ENCODE measurements at regions not wholly inside any gene's neighbourhood (a gene's known extent, or its start where the extent isn't known, plus 50 kb on each side); places are given as distances from the start of the nearest gene placed in this dataset.
A peak's percentile ranks its signal among the peaks of the same experiment; 100 is the strongest.

GRCh38 chr12:41932470-41932991 is 212.1 kb downstream of the GXYLT1 start:
- Histone ChIP-seq H3K4me2 (ENCODE audit: low read length) (peak overlapping the region; percentile 97), H3K27me3 (ENCODE audit: control insufficient read depth, insufficient read depth, low read length) (no peaks in the 10 kb centered on the region), H3K9me3 (replicated peaks; ENCODE audit: low read length) (no peaks in the 10 kb centered on the region), H3K4me3 (ENCODE audit: low read length) (peak overlapping the region; percentile 70), H3K36me3 (ENCODE audit: insufficient read depth, low read length) (no peaks in the 10 kb centered on the region), H3K9ac (ENCODE audit: low read depth, low read length) (peak overlapping the region; percentile 56), H3K4me1 (ENCODE audit: control insufficient read depth, insufficient read depth, low read length) (no peaks in the 10 kb centered on the region)

- Histone ChIP-seq H3K4me2 (ENCODE audit: low read length) (peak overlapping the region; percentile 16), H3K9ac (ENCODE audit: low read depth, low read length) (no peak overlapping the region), H3K9me3 (replicated peaks; ENCODE audit: low read length) (no peaks in the 10 kb centered on the region), H3K36me3 (ENCODE audit: insufficient read depth, low read length) (no peaks in the 10 kb centered on the region), H3K4me1 (ENCODE audit: control insufficient read depth, insufficient read depth, low read length) (no peaks in the 10 kb centered on the region), H3K4me3 (ENCODE audit: low read length) (no peak overlapping the region), H3K27me3 (ENCODE audit: control insufficient read depth, insufficient read depth, low read length) (no peaks in the 10 kb centered on the region)
These were observed 213.7 kb downstream of the GXYLT1 start for GRCh38 chr12:41930866-41931437.

- Histone ChIP-seq H3K4me3 (ENCODE audit: low read length) (no peak overlapping the region), H3K27me3 (ENCODE audit: control insufficient read depth, insufficient read depth, low read length) (no peaks in the 10 kb centered on the region), H3K9me3 (replicated peaks; ENCODE audit: low read length) (no peaks in the 10 kb centered on the region), H3K36me3 (ENCODE audit: insufficient read depth, low read length) (no peaks in the 10 kb centered on the region), H3K9ac (ENCODE audit: low read depth, low read length) (no peak overlapping the region), H3K4me2 (ENCODE audit: low read length) (no peak overlapping the region), H3K4me1 (ENCODE audit: control insufficient read depth, insufficient read depth, low read length) (no peaks in the 10 kb centered on the region)
These were observed 220.6 kb downstream of the GXYLT1 start for GRCh38 chr12:41924111-41924510.

- no peak overlapping the region for H3K9ac ChIP-seq (ENCODE audit: low read depth, low read length)
- no peak overlapping the region for H3K4me2 ChIP-seq (ENCODE audit: low read length)
- no peaks in the 10 kb centered on the region for H3K9me3 ChIP-seq (replicated peaks; ENCODE audit: low read length)
- H3K4me3 ChIP-seq (ENCODE audit: low read length) = no peak overlapping the region
- no peaks in the 10 kb centered on the region for H3K27me3 ChIP-seq (ENCODE audit: control insufficient read depth, insufficient read depth, low read length)
- H3K36me3 ChIP-seq (ENCODE audit: insufficient read depth, low read length) = no peaks in the 10 kb centered on the region
- H3K4me1 ChIP-seq (ENCODE audit: control insufficient read depth, insufficient read depth, low read length) = no peaks in the 10 kb centered on the region
These were observed 221.3 kb downstream of the GXYLT1 start for GRCh38 chr12:41923351-41923750.

GRCh38 chr12:41920355-41920754 is 224.3 kb downstream of the GXYLT1 start:
- no peaks in the 10 kb centered on the region for H3K36me3 ChIP-seq (ENCODE audit: insufficient read depth, low read length)
- H3K9ac ChIP-seq (ENCODE audit: low read depth, low read length) = no peak overlapping the region
- no peak overlapping the region for H3K4me3 ChIP-seq (ENCODE audit: low read length)
- no peaks in the 10 kb centered on the region for H3K27me3 ChIP-seq (ENCODE audit: control insufficient read depth, insufficient read depth, low read length)
- H3K4me2 ChIP-seq (ENCODE audit: low read length) = no peak overlapping the region
- H3K4me1 ChIP-seq (ENCODE audit: control insufficient read depth, insufficient read depth, low read length) = no peaks in the 10 kb centered on the region
- H3K9me3 ChIP-seq (replicated peaks; ENCODE audit: low read length) = no peaks in the 10 kb centered on the region

GRCh38 chr12:41919526-41920261 is 225.0 kb downstream of the GXYLT1 start:
- Histone ChIP-seq H3K4me3 (ENCODE audit: low read length) (no peak overlapping the region), H3K27me3 (ENCODE audit: control insufficient read depth, insufficient read depth, low read length) (no peaks in the 10 kb centered on the region), H3K4me2 (ENCODE audit: low read length) (no peak overlapping the region), H3K9me3 (replicated peaks; ENCODE audit: low read length) (no peaks in the 10 kb centered on the region), H3K4me1 (ENCODE audit: control insufficient read depth, insufficient read depth, low read length) (no peaks in the 10 kb centered on the region), H3K9ac (ENCODE audit: low read depth, low read length) (no peak overlapping the region), H3K36me3 (ENCODE audit: insufficient read depth, low read length) (no peaks in the 10 kb centered on the region)

- H3K4me3 ChIP-seq (ENCODE audit: low read length) = no peak overlapping the region
- H3K27me3 ChIP-seq (ENCODE audit: control insufficient read depth, insufficient read depth, low read length) = no peaks in the 10 kb centered on the region
- no peaks in the 10 kb centered on the region for H3K4me1 ChIP-seq (ENCODE audit: control insufficient read depth, insufficient read depth, low read length)
- H3K4me2 ChIP-seq (ENCODE audit: low read length) = no peak overlapping the region
- no peaks in the 10 kb centered on the region for H3K9me3 ChIP-seq (replicated peaks; ENCODE audit: low read length)
- H3K9ac ChIP-seq (ENCODE audit: low read depth, low read length) = no peak overlapping the region
- no peaks in the 10 kb centered on the region for H3K36me3 ChIP-seq (ENCODE audit: insufficient read depth, low read length)
These were observed 225.6 kb downstream of the GXYLT1 start for GRCh38 chr12:41919048-41919447.

GRCh38 chr12:41917938-41918341 is 226.7 kb downstream of the GXYLT1 start:
- Histone ChIP-seq H3K27me3 (ENCODE audit: control insufficient read depth, insufficient read depth, low read length) (no peaks in the 10 kb centered on the region), H3K4me3 (ENCODE audit: low read length) (no peak overlapping the region), H3K9ac (ENCODE audit: low read depth, low read length) (no peak overlapping the region), H3K36me3 (ENCODE audit: insufficient read depth, low read length) (no peaks in the 10 kb centered on the region), H3K9me3 (replicated peaks; ENCODE audit: low read length) (no peaks in the 10 kb centered on the region), H3K4me2 (ENCODE audit: low read length) (no peak overlapping the region), H3K4me1 (ENCODE audit: control insufficient read depth, insufficient read depth, low read length) (no peaks in the 10 kb centered on the region)

GRCh38 chr12:41917181-41917580 is 227.5 kb downstream of the GXYLT1 start:
- Histone ChIP-seq H3K27me3 (ENCODE audit: control insufficient read depth, insufficient read depth, low read length) (no peaks in the 10 kb centered on the region), H3K4me3 (ENCODE audit: low read length) (no peak overlapping the region), H3K9me3 (replicated peaks; ENCODE audit: low read length) (no peaks in the 10 kb centered on the region), H3K36me3 (ENCODE audit: insufficient read depth, low read length) (no peaks in the 10 kb centered on the region), H3K9ac (ENCODE audit: low read depth, low read length) (no peak overlapping the region), H3K4me1 (ENCODE audit: control insufficient read depth, insufficient read depth, low read length) (no peaks in the 10 kb centered on the region), H3K4me2 (ENCODE audit: low read length) (no peak overlapping the region)

- Histone ChIP-seq H3K9me3 (replicated peaks; ENCODE audit: low read length) (no peaks in the 10 kb centered on the region), H3K36me3 (ENCODE audit: insufficient read depth, low read length) (no peaks in the 10 kb centered on the region), H3K4me1 (ENCODE audit: control insufficient read depth, insufficient read depth, low read length) (no peaks in the 10 kb centered on the region), H3K9ac (ENCODE audit: low read depth, low read length) (no peak overlapping the region), H3K4me2 (ENCODE audit: low read length) (no peak overlapping the region), H3K27me3 (ENCODE audit: control insufficient read depth, insufficient read depth, low read length) (no peaks in the 10 kb centered on the region), H3K4me3 (ENCODE audit: low read length) (no peak overlapping the region)
These were observed 233.9 kb downstream of the GXYLT1 start for GRCh38 chr12:41910578-41911320.

- Histone ChIP-seq H3K9me3 (replicated peaks; ENCODE audit: low read length) (no peaks in the 10 kb centered on the region), H3K4me2 (ENCODE audit: low read length) (no peak overlapping the region)
These were observed 236.5 kb downstream of the GXYLT1 start for GRCh38 chr12:41908206-41908605.

More at GRCh38 chr12:41908206-41908605, 236.5 kb downstream of the GXYLT1 start:
- Histone ChIP-seq H3K9ac (ENCODE audit: low read depth, low read length) (no peak overlapping the region), H3K36me3 (ENCODE audit: insufficient read depth, low read length) (no peaks in the 10 kb centered on the region), H3K4me3 (ENCODE audit: low read length) (no peak overlapping the region), H3K27me3 (ENCODE audit: control insufficient read depth, insufficient read depth, low read length) (no peaks in the 10 kb centered on the region), H3K4me1 (ENCODE audit: control insufficient read depth, insufficient read depth, low read length) (no peaks in the 10 kb centered on the region)

Measured in skeletal muscle satellite cell (primary cell).